Stimulated activated CD4-positive, alpha-beta T cell treated with anti-CD3 and anti-CD28 coated beads, Interleukin-15, amount 100 ng/mL, for 24 hours (primary cell): ENCODE measurements at regions not wholly inside any gene's neighbourhood (a gene's known extent, or its start where the extent isn't known, plus 50 kb on each side); places are given as distances from the start of the nearest gene placed in this dataset.
"Not testable (repeated sequence)": the region's sequence is repeated elsewhere in the genome, so short reads cannot be mapped to it uniquely, and the experiment has no call there.

Experiments used
- DNase-seq: peaks from one replicate; pipeline ENCODE4 v3.0.0-alpha.2; 2020

- no peak for DNase-seq
These were observed 612.4 kb upstream of the GRM7 start for GRCh38 chr3:6248528-6248927.

GRCh38 chr3:6249679-6250078, 611.2 kb upstream of the GRM7 start:
- DNase-seq, result no peak

GRCh38 chr3:6250167-6250566, 610.7 kb upstream of the GRM7 start:
- DNase-seq, result no peak

GRCh38 chr3:6251612-6252400, 609.1 kb upstream of the GRM7 start:
- DNase-seq, result no peak

- no peak for DNase-seq
These were observed 606.4 kb upstream of the GRM7 start for GRCh38 chr3:6254490-6254889.

- no peak for DNase-seq
These were observed 605.7 kb upstream of the GRM7 start for GRCh38 chr3:6255229-6255628.

GRCh38 chr3:6260551-6261191, 600.2 kb upstream of the GRM7 start:
- DNase-seq, result no peak

- no peak for DNase-seq
These were observed 598.9 kb upstream of the GRM7 start for GRCh38 chr3:6262010-6262409.

- DNase-seq, result no peak
These were observed 596.9 kb upstream of the GRM7 start for GRCh38 chr3:6264036-6264435.

- DNase-seq, result no peak
These were observed 596.0 kb upstream of the GRM7 start for GRCh38 chr3:6264906-6265305.

GRCh38 chr3:6266135-6266534, 594.8 kb upstream of the GRM7 start:
- no peak for DNase-seq

GRCh38 chr3:6273878-6274277, 587.0 kb upstream of the GRM7 start:
- DNase-seq, result no peak

GRCh38 chr3:6281662-6282061, 579.3 kb upstream of the GRM7 start:
- no peak for DNase-seq

GRCh38 chr3:6282918-6283317, 578.0 kb upstream of the GRM7 start:
- no peak for DNase-seq

- DNase-seq, result no peak
These were observed 573.6 kb upstream of the GRM7 start for GRCh38 chr3:6287088-6287875.

GRCh38 chr3:6301626-6302025, 559.3 kb upstream of the GRM7 start:
- DNase-seq, result no peak

- DNase-seq, result no peak
These were observed 545.0 kb upstream of the GRM7 start for GRCh38 chr3:6315906-6316305.

- no peak for DNase-seq
These were observed 538.9 kb upstream of the GRM7 start for GRCh38 chr3:6321999-6322398.

- DNase-seq, result no peak
These were observed 534.1 kb upstream of the GRM7 start for GRCh38 chr3:6326771-6327170.

- DNase-seq, result not testable (repeated sequence)
These were observed 520.0 kb upstream of the GRM7 start for GRCh38 chr3:6340980-6341325.

- DNase-seq, result no peak
These were observed 509.2 kb upstream of the GRM7 start for GRCh38 chr3:6351752-6352151.

GRCh38 chr3:6354653-6355052, 506.3 kb upstream of the GRM7 start:
- DNase-seq, result no peak

GRCh38 chr3:6362406-6362805, 498.5 kb upstream of the GRM7 start:
- DNase-seq, result no peak

GRCh38 chr3:6367171-6367570, 493.7 kb upstream of the GRM7 start:
- no peak for DNase-seq
